ENCODE measurements at regions not wholly inside any gene's neighbourhood (a gene's known extent, or its start where the extent isn't known, plus 50 kb on each side); places are given as distances from the start of the nearest gene placed in this dataset.
"Not testable (repeated sequence)": the region's sequence is repeated elsewhere in the genome, so short reads cannot be mapped to it uniquely, and the experiment has no call there.

GRCh38 chr10:35963685-35964084 is 321.6 kb upstream of the FZD8 start:
- no peak overlapping the region for H3K4me3 Mint-ChIP-seq
- no peak for DNase-seq (ENCODE audit: low read depth, low spot score)
- H3K9me3 Mint-ChIP-seq = peaks cover 4% of the 10 kb centered on the region
- H3K4me1 Mint-ChIP-seq = no peaks in the 10 kb centered on the region
- H3K27ac Mint-ChIP-seq (ENCODE audit: unreplicated experiment) = no peak overlapping the region
- H3K36me3 Mint-ChIP-seq (ENCODE audit: low read depth) = peaks cover 2% of the 10 kb centered on the region
- TF ChIP-seq, protein P1, sequence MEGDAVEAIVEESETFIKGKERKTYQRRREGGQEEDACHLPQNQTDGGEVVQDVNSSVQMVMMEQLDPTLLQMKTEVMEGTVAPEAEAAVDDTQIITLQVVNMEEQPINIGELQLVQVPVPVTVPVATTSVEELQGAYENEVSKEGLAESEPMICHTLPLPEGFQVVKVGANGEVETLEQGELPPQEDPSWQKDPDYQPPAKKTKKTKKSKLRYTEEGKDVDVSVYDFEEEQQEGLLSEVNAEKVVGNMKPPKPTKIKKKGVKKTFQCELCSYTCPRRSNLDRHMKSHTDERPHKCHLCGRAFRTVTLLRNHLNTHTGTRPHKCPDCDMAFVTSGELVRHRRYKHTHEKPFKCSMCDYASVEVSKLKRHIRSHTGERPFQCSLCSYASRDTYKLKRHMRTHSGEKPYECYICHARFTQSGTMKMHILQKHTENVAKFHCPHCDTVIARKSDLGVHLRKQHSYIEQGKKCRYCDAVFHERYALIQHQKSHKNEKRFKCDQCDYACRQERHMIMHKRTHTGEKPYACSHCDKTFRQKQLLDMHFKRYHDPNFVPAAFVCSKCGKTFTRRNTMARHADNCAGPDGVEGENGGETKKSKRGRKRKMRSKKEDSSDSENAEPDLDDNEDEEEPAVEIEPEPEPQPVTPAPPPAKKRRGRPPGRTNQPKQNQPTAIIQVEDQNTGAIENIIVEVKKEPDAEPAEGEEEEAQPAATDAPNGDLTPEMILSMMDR (conservative IDR thresholded peaks at IDR 0.05) = no peak
- H3K27me3 Mint-ChIP-seq (ENCODE audit: low read depth) = no peaks in the 10 kb centered on the region

DNA sequence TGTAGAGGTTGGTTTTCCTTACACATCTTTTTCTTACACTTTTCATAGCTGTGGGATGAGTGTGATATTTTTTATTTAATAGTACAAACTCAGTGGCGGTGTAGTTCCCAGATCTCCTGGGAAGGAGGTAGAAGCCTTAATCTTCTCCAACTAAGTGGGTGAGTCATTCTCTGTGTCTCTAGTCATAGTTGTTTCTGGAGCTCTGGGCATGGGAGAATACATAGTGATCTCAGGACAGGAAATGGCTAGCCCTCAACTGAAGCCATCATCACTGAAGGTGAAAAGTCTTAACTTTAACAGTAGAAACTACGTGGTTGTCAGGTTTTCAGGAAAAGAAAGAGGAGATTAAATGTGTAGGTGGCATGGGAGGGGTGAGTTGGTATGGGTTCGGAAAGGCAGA is 319.4 kb upstream of the FZD8 start:
- DNase-seq (ENCODE audit: low read depth, low spot score) = no peak
- Mint-ChIP-seq H3K36me3 (ENCODE audit: low read depth) (peaks cover 2% of the 10 kb centered on the region), H3K4me3 (no peak overlapping the region), H3K27me3 (ENCODE audit: low read depth) (no peaks in the 10 kb centered on the region), H3K27ac (ENCODE audit: unreplicated experiment) (no peak overlapping the region), H3K4me1 (no peaks in the 10 kb centered on the region), H3K9me3 (peaks cover 4% of the 10 kb centered on the region)
- TF ChIP-seq, protein P1 (conservative IDR thresholded peaks at IDR 0.05) = no peak

- DNase-seq (ENCODE audit: low read depth, low spot score) = no peak
- Mint-ChIP-seq H3K4me3 (no peak overlapping the region), H3K27me3 (ENCODE audit: low read depth) (no peaks in the 10 kb centered on the region), H3K4me1 (no peaks in the 10 kb centered on the region), H3K9me3 (no peaks in the 10 kb centered on the region), H3K36me3 (ENCODE audit: low read depth) (no peaks in the 10 kb centered on the region), H3K27ac (ENCODE audit: unreplicated experiment) (no peak overlapping the region)
- TF ChIP-seq, protein P1 (conservative IDR thresholded peaks at IDR 0.05) = no peak
Measured at GRCh38 chr10:35959252-35959651, 317.2 kb upstream of the FZD8 start.

GRCh38 chr10:35958609-35959008 is 316.5 kb upstream of the FZD8 start:
- H3K4me1 Mint-ChIP-seq; H3K9me3 Mint-ChIP-seq; DNase-seq (ENCODE audit: low read depth, low spot score); H3K27ac Mint-ChIP-seq (ENCODE audit: unreplicated experiment); H3K27me3 Mint-ChIP-seq (ENCODE audit: low read depth); H3K36me3 Mint-ChIP-seq (ENCODE audit: low read depth); H3K4me3 Mint-ChIP-seq: not testable (repeated sequence)

DNA sequence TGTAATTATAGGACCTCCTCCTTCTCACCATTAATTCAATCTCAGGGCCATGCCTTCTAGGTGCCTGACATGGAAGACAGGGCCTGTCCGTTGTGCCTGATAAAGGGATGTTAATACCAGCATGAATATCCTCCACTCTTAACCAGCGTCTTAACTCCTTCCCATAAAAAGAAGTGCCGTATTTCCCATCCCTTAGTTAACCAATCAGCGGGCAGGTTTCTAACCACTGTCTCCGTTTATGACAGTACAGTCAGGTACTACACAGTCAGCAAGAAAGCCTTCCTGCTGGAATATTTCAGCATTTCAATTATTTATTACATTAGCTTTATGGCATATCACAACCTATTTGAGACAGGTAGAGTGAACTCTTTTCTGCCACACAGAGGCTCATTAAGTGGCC is 308.6 kb upstream of the FZD8 start:
- H3K36me3 Mint-ChIP-seq (ENCODE audit: low read depth) = peaks cover 2% of the 10 kb centered on the region
- TF ChIP-seq, protein P1 (conservative IDR thresholded peaks at IDR 0.05) = no peak
- H3K4me1 Mint-ChIP-seq = peaks cover 14% of the 10 kb centered on the region
- H3K27me3 Mint-ChIP-seq (ENCODE audit: low read depth) = no peaks in the 10 kb centered on the region
- no peaks in the 10 kb centered on the region for H3K9me3 Mint-ChIP-seq
- H3K27ac Mint-ChIP-seq (ENCODE audit: unreplicated experiment) = no peak overlapping the region
- no peak overlapping the region for H3K4me3 Mint-ChIP-seq
- no peak for DNase-seq (ENCODE audit: low read depth, low spot score)

DNA sequence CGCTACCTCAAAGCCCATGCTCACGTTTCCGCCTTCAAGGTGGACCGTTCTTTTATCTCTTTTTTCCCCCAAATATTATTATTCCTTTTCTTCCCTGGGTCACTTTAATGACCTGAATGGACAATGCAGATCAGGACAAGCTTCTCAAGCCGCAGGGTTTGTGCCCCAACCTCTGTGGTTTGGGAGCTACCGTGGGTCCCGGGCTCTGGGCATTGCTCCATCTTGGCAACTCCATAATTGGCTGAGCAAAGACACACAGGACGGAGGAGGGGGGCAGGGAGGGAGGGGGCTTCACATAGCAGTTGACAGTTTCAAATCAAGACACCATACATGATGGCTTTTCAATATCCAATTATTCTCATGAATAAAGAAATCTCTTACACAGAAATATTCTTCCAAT is 308.1 kb upstream of the FZD8 start:
- Mint-ChIP-seq H3K9me3 (no peaks in the 10 kb centered on the region), H3K27me3 (ENCODE audit: low read depth) (no peaks in the 10 kb centered on the region), H3K36me3 (ENCODE audit: low read depth) (peaks cover 2% of the 10 kb centered on the region), H3K27ac (ENCODE audit: unreplicated experiment) (no peak overlapping the region), H3K4me1 (peaks cover 14% of the 10 kb centered on the region), H3K4me3 (no peak overlapping the region)
- TF ChIP-seq, protein P1 (conservative IDR thresholded peaks at IDR 0.05) = no peak
- no peak for DNase-seq (ENCODE audit: low read depth, low spot score)

Measured in neural crest cell (in vitro differentiated cells).